Ascending aorta (tissue), 2 donors: ENCODE measurements at regions not wholly inside any gene's neighbourhood (a gene's known extent, or its start where the extent isn't known, plus 50 kb on each side); places are given as distances from the start of the nearest gene placed in this dataset.

ENCODE experiments used
- DNase-seq, 2 donors: peaks; one replicate each; pipeline ENCODE4 v3.0.0-alpha.2; 2019; ENCODE audit warnings: low spot score in 2 of 2
- H3K27ac ChIP-seq, 2 donors: fragments of 200-600 bp; sonication (generic); one replicate each; pipeline ENCODE4 v1.5.1; 2016 to 2017; ENCODE audit warnings: mild to moderate bottlenecking in 1 of 2
- H3K27me3 ChIP-seq: fragments of 200-600 bp; sonication (generic); one replicate; pipeline ENCODE4 v1.5.1; 2017
- H3K36me3 ChIP-seq, 2 donors: fragments of 200-600 bp; sonication (generic); one replicate each; pipeline ENCODE4 v1.5.1; 2016
- H3K4me1 ChIP-seq, 2 donors: fragments of 200-600 bp; sonication (generic); one replicate each; pipeline ENCODE4 v1.5.1; 2016 to 2017; ENCODE audit warnings: mild to moderate bottlenecking in 1 of 2
- H3K4me3 ChIP-seq, 2 donors: fragments of 200-600 bp; sonication (generic); one replicate each; pipeline ENCODE4 v1.5.1; 2016 to 2017; ENCODE audit warnings: mild to moderate bottlenecking in 1 of 2
- H3K9me3 ChIP-seq, 2 donors: fragments of 200-600 bp; sonication (generic); one replicate each; pipeline ENCODE4 v1.5.1; 2016
- CTCF ChIP-seq, 3 experiments: fragments of 200-600 bp in 2 of 3; fragments of 450-650 bp in 1 of 3; sonication (generic) in 2 of 3; IDR thresholded peaks; one replicate each; pipeline ENCODE4 v1.5.1; 2016 to 2019; ENCODE audit warnings: antibody characterized with exemption in 3 of 3, mild to moderate bottlenecking in 1 of 3, moderate library complexity in 1 of 3
- intact Hi-C: fragments of 100-400 bp; cut with DNase I; formaldehyde crosslinking; loops from one replicate; pipeline ENCODE4 v1.15.1; 2023

DNA sequence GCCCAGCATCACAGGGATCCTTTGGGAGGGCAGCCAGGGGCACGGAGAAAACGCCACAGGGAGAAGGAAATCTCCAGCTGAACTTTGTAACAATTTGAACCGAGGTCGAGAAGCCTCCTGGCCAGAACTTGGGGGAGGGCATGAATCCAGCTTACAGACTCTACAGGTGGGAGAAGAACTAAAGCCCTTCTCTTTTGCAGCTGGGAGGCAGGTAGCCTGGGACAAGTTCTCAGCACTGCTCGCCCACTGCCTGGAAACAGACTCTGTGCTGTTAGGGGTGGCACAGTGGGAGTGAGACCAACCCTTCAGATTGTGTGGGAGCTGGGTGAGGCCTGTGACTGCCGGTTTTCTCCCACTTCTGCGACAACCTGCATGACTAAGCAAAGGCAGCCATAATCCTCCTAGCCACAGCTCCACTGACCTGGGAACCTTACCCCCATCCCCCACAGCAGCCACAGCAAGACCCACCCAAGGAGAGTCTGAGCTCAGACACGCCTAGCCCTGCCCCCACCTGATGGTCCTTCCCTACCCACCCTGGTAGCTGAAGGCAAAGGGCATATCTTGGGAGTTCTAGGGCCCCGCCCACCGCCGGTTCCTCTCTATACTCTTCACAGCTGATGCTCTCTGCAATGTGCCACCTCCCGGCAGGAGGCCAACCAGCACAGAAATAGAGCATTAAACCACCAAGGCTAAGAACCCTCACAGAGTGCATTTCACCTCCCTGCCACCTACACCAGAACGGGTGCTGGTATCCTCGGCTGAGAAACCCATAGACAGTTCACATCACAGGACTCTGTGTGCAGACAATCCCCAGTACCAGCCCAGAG lies 136.0 kb upstream of the SIX2 start:
- peaks cover 0 to 1% of the 10 kb centered on the region in 2 donors for H3K9me3 ChIP-seq
- intact Hi-C loops, result no loop called here
- no peaks in the 10 kb centered on the region for H3K4me1 ChIP-seq
- no peak for TF ChIP-seq CTCF (IDR thresholded peaks at IDR 0.05)
- H3K36me3 ChIP-seq, result no peaks in the 10 kb centered on the region
- H3K27ac ChIP-seq, result no peak overlapping the region
- no peaks in the 10 kb centered on the region for H3K27me3 ChIP-seq
- no peak overlapping the region for H3K4me3 ChIP-seq
- DNase-seq, result no peak

- DNase-seq, result no peak
- Histone ChIP-seq H3K27me3 (no peaks in the 10 kb centered on the region), H3K27ac (no peak overlapping the region), H3K36me3 (no peaks in the 10 kb centered on the region), H3K4me3 (no peak overlapping the region), H3K4me1 (no peaks in the 10 kb centered on the region), H3K9me3 (no peaks in the 10 kb centered on the region)
- no peak for TF ChIP-seq CTCF (IDR thresholded peaks at IDR 0.05)
- intact Hi-C loops, result no loop called here
These were observed 132.9 kb upstream of the SIX2 start for GRCh38 chr2:45141883-45142866.

DNA sequence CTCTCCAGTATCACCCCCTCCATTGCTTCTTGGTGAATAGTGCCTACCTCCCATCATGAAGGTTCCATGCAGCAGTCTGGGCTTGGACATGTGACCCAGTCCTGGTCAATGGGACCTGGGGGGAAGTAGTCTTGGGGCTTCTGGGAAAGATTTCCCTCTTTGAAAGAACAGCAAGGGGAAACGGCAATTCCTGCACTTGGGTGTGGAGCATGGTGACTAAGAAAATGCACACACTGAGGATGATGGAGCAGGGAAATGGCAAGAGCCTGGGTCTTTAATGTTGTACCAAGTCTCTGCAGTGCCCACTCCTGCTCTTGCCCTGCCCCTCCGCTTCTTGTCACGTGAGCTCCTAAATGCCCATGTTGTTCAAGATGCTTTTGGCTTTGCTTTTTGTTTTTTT lies 131.4 kb upstream of the SIX2 start:
- H3K36me3 ChIP-seq, result no peaks in the 10 kb centered on the region
- no peak overlapping the region for H3K4me3 ChIP-seq
- DNase-seq, result no peak
- no peak for TF ChIP-seq CTCF (IDR thresholded peaks at IDR 0.05)
- no peaks in the 10 kb centered on the region for H3K4me1 ChIP-seq
- H3K27me3 ChIP-seq, result no peaks in the 10 kb centered on the region
- intact Hi-C loops, result no loop called here
- no peak overlapping the region for H3K27ac ChIP-seq
- H3K9me3 ChIP-seq, result no peaks in the 10 kb centered on the region

GRCh38 chr2:45138904-45139303 lies 129.7 kb upstream of the SIX2 start:
- no peak for TF ChIP-seq CTCF (IDR thresholded peaks at IDR 0.05)
- H3K27ac ChIP-seq, result no peak overlapping the region
- no peaks in the 10 kb centered on the region for H3K9me3 ChIP-seq
- intact Hi-C loops, result no loop called here
- H3K4me1 ChIP-seq, result no peaks in the 10 kb centered on the region
- no peaks in the 10 kb centered on the region for H3K27me3 ChIP-seq
- no peaks in the 10 kb centered on the region for H3K36me3 ChIP-seq
- DNase-seq, result no peak
- no peak overlapping the region for H3K4me3 ChIP-seq

GRCh38 chr2:45137966-45138695 lies 128.9 kb upstream of the SIX2 start:
- intact Hi-C loops, result no loop called here
- no peak for TF ChIP-seq CTCF (IDR thresholded peaks at IDR 0.05)
- Histone ChIP-seq H3K9me3 (no peaks in the 10 kb centered on the region), H3K36me3 (no peaks in the 10 kb centered on the region), H3K4me1 (no peaks in the 10 kb centered on the region), H3K4me3 (no peak overlapping the region), H3K27ac (no peak overlapping the region), H3K27me3 (no peaks in the 10 kb centered on the region)
- no peak for DNase-seq
